ENCODE measurements at regions not wholly inside any gene's neighbourhood (a gene's known extent, or its start where the extent isn't known, plus 50 kb on each side); places are given as distances from the start of the nearest gene placed in this dataset.

DNA sequence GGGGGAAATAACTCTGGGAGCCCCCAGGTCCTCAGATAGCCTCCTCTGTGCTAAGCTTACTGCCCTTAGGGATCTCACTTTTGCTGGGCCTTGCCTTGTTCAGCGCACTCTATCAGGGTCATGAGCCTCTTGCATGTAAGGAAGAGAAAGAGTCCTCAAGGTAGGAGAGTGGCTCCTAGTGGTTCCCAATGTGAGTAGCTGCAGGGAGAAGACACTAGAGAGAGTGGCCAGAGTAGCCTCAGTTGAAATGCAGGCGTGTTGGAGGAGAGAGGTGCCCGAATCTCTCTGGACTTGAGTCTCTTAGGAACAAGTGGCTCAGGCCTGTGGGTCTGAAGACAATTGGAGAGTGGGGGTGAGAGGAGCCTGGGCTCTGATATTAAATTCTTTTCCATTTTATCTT lies 94.3 kb upstream of the SORCS3 start:
- no peaks in the 10 kb centered on the region for H3K4me1 ChIP-seq
- DNase-seq: no peak
- no peak overlapping the region for H3K27ac Mint-ChIP-seq (ENCODE audit: unreplicated experiment)
- no TSS peak for BruUV-seq (replicated peaks)
- peaks cover 7% of the 10 kb centered on the region for H3K27me3 Mint-ChIP-seq (ENCODE audit: insufficient read depth, unreplicated experiment)
- TF ChIP-seq CTCF (IDR thresholded peaks at IDR 0.05; ENCODE audit: insufficient read depth in 1 of 2, low read depth in 1 of 2, low read length in 1 of 2, severe bottlenecking in 1 of 2, unreplicated experiment in 1 of 2): no peak
- H3K4me3 ChIP-seq (ENCODE audit: low read depth, low read length): no peak overlapping the region
- H3K9me3 ChIP-seq: no peaks in the 10 kb centered on the region
- CTCF ChIA-PET: no interaction called here
- no peaks in the 10 kb centered on the region; the same call in 1 of the 2 replicates for H3K27me3 ChIP-seq (replicated peaks; ENCODE audit: control insufficient read depth, insufficient read depth, low read length)
- no peaks in the 10 kb centered on the region for H3K36me3 Mint-ChIP-seq (ENCODE audit: insufficient read depth, unreplicated experiment)
- H3K9me3 Mint-ChIP-seq (ENCODE audit: unreplicated experiment): no peaks in the 10 kb centered on the region
- no peaks in the 10 kb centered on the region for H3K36me3 ChIP-seq (ENCODE audit: control insufficient read depth, insufficient read depth, low read length)
- no peak overlapping the region for H3K4me3 Mint-ChIP-seq (ENCODE audit: unreplicated experiment)
- intact Hi-C loops (cut with micrococcal nuclease; ENCODE audit: unreplicated experiment): no loop called here
- POLR2A ChIA-PET: no interaction called here
- H3K4me1 Mint-ChIP-seq (ENCODE audit: low read depth, unreplicated experiment): no peaks in the 10 kb centered on the region

GRCh38 chr10:104548090-104548489 lies 93.0 kb upstream of the SORCS3 start:
- peak in 1 of 2 experiments; percentile 12 for DNase-seq
- Mint-ChIP-seq H3K9me3 (ENCODE audit: unreplicated experiment) (no peaks in the 10 kb centered on the region), H3K4me3 (ENCODE audit: unreplicated experiment) (no peak overlapping the region), H3K4me1 (ENCODE audit: low read depth, unreplicated experiment) (no peaks in the 10 kb centered on the region), H3K27me3 (ENCODE audit: insufficient read depth, unreplicated experiment) (peaks cover 7% of the 10 kb centered on the region), H3K27ac (ENCODE audit: unreplicated experiment) (no peak overlapping the region), H3K36me3 (ENCODE audit: insufficient read depth, unreplicated experiment) (no peaks in the 10 kb centered on the region)
- ChIA-PET POLR2A (no interaction called here), CTCF (no interaction called here)
- BruUV-seq (replicated peaks): no TSS peak
- H3K4me3 ChIP-seq (ENCODE audit: low read depth, low read length): no peak overlapping the region
- intact Hi-C loops (cut with micrococcal nuclease; ENCODE audit: unreplicated experiment): no loop called here
- no peaks in the 10 kb centered on the region for H3K4me1 ChIP-seq
- H3K36me3 ChIP-seq (ENCODE audit: control insufficient read depth, insufficient read depth, low read length): no peaks in the 10 kb centered on the region
- no peak for TF ChIP-seq CTCF (IDR thresholded peaks at IDR 0.05; ENCODE audit: insufficient read depth in 1 of 2, low read depth in 1 of 2, low read length in 1 of 2, severe bottlenecking in 1 of 2, unreplicated experiment in 1 of 2)
- H3K27me3 ChIP-seq (replicated peaks; ENCODE audit: control insufficient read depth, insufficient read depth, low read length): no peaks in the 10 kb centered on the region; the same call in 1 of the 2 replicates
- no peaks in the 10 kb centered on the region for H3K9me3 ChIP-seq

GRCh38 chr10:104556831-104557230 lies 84.3 kb upstream of the SORCS3 start:
- no peak for TF ChIP-seq CTCF (IDR thresholded peaks at IDR 0.05; ENCODE audit: insufficient read depth in 1 of 2, low read depth in 1 of 2, low read length in 1 of 2, severe bottlenecking in 1 of 2, unreplicated experiment in 1 of 2)
- CTCF ChIA-PET: no interaction called here
- no peak overlapping the region for H3K27ac Mint-ChIP-seq (ENCODE audit: unreplicated experiment)
- Histone ChIP-seq H3K36me3 (ENCODE audit: control insufficient read depth, insufficient read depth, low read length) (no peaks in the 10 kb centered on the region), H3K27me3 (replicated peaks; ENCODE audit: control insufficient read depth, insufficient read depth, low read length) (no peaks in the 10 kb centered on the region), H3K4me1 (no peaks in the 10 kb centered on the region), H3K4me3 (ENCODE audit: low read depth, low read length) (no peak overlapping the region), H3K9me3 (no peaks in the 10 kb centered on the region)
- DNase-seq: no peak
- H3K36me3 Mint-ChIP-seq (ENCODE audit: insufficient read depth, unreplicated experiment): no peaks in the 10 kb centered on the region
- no peaks in the 10 kb centered on the region for H3K4me1 Mint-ChIP-seq (ENCODE audit: low read depth, unreplicated experiment)
- no peak overlapping the region for H3K4me3 Mint-ChIP-seq (ENCODE audit: unreplicated experiment)
- BruUV-seq (replicated peaks): no TSS peak
- peaks cover 15% of the 10 kb centered on the region for H3K27me3 Mint-ChIP-seq (ENCODE audit: insufficient read depth, unreplicated experiment)
- intact Hi-C loops (cut with micrococcal nuclease; ENCODE audit: unreplicated experiment): no loop called here
- POLR2A ChIA-PET: no interaction called here
- H3K9me3 Mint-ChIP-seq (ENCODE audit: unreplicated experiment): no peaks in the 10 kb centered on the region
